ENCODE measurements at regions not wholly inside any gene's neighbourhood (a gene's known extent, or its start where the extent isn't known, plus 50 kb on each side); places are given as distances from the start of the nearest gene placed in this dataset.

DNA sequence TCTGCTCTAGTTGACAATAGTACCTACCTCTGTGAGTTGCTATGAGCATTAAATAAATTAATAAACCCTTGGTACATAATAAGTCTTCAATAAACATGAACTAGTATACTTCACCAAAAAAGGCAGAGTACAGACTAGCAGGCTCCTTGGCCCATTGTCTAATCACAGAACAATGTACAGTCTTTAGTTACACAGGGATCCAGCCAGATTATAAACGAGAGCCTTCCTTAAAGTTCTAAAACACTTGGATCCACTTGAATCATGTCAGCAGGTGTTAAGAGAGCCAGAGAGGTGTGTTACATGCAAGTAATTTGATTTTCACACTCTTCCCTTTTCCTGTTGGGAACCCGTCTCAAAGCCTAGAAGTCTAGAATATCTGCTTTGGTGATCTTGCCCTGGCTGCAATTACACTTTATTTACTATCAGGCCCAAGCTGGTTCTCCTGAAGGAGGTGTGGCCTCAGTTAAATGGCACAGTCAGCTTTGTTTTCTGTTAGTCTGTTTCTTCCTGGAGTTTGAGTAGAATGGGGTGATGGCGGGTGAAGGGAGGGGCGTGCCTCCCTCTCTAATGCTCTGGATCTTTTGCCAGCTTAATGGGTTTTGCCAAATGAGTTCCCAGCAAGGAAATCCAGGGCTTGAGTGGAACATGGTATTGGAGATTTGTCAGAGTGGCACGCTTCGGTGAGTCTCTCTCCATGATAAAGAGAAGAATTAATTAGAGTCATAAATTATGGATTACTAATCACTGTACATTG is 570.9 kb upstream of the CAMK1G start:
- TF ChIP-seq TCF7L2 (IDR thresholded peaks at IDR 0.05; ENCODE audit: low read depth, low read length): no peak
- no peak for TF ChIP-seq POLR2AphosphoS5 (IDR thresholded peaks at IDR 0.05; ENCODE audit: low read depth, low read length)
- TF ChIP-seq, protein P1, sequence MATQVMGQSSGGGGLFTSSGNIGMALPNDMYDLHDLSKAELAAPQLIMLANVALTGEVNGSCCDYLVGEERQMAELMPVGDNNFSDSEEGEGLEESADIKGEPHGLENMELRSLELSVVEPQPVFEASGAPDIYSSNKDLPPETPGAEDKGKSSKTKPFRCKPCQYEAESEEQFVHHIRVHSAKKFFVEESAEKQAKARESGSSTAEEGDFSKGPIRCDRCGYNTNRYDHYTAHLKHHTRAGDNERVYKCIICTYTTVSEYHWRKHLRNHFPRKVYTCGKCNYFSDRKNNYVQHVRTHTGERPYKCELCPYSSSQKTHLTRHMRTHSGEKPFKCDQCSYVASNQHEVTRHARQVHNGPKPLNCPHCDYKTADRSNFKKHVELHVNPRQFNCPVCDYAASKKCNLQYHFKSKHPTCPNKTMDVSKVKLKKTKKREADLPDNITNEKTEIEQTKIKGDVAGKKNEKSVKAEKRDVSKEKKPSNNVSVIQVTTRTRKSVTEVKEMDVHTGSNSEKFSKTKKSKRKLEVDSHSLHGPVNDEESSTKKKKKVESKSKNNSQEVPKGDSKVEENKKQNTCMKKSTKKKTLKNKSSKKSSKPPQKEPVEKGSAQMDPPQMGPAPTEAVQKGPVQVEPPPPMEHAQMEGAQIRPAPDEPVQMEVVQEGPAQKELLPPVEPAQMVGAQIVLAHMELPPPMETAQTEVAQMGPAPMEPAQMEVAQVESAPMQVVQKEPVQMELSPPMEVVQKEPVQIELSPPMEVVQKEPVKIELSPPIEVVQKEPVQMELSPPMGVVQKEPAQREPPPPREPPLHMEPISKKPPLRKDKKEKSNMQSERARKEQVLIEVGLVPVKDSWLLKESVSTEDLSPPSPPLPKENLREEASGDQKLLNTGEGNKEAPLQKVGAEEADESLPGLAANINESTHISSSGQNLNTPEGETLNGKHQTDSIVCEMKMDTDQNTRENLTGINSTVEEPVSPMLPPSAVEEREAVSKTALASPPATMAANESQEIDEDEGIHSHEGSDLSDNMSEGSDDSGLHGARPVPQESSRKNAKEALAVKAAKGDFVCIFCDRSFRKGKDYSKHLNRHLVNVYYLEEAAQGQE (IDR thresholded peaks at IDR 0.05; ENCODE audit: insufficient read depth in 1 of 2, low read depth in 2 of 2, low read length in 1 of 2): no peak
- TF ChIP-seq SIN3A (IDR thresholded peaks at IDR 0.05; ENCODE audit: borderline replicate concordance, insufficient read depth, low read depth, low read length): no peak
- no peak for TF ChIP-seq CTCF (IDR thresholded peaks at IDR 0.05)
- in situ Hi-C loops (cut with HindIII; ENCODE audit: low pct_unique_long_range_greater_than_20kb, low sequenced_read_pairs): no loop called here
- no peaks in the 10 kb centered on the region for H3K4me1 ChIP-seq (ENCODE audit: control insufficient read depth, insufficient read depth, low read length)
- DNase-seq (ENCODE audit: low read depth, low spot score) (no peak), ATAC-seq (no peak)
- intact Hi-C loops (cut with micrococcal nuclease; ENCODE audit: unreplicated experiment): no loop called here
- H3K36me3 ChIP-seq (ENCODE audit: control insufficient read depth, insufficient read depth, low read length): no peaks in the 10 kb centered on the region
- no peaks in the 10 kb centered on the region for H3K9me3 ChIP-seq (ENCODE audit: control insufficient read depth, insufficient read depth, low read depth, low read length)
- no peaks in the 10 kb centered on the region for H3K27me3 ChIP-seq (ENCODE audit: control insufficient read depth, insufficient read depth, low read length)
- no TSS peak for BruUV-seq (replicated peaks)
- ChIA-PET POLR2A (no interaction called here), CTCF (no interaction called here)
- H3K27ac ChIP-seq (ENCODE audit: low read length): no peak overlapping the region
- no peak overlapping the region for H3K4me3 ChIP-seq (ENCODE audit: low read depth in 2 of 2, low read length in 2 of 2)

- no peak for ATAC-seq
- Histone ChIP-seq H3K9me3 (ENCODE audit: control insufficient read depth, insufficient read depth, low read depth, low read length) (no peaks in the 10 kb centered on the region), H3K36me3 (ENCODE audit: control insufficient read depth, insufficient read depth, low read length) (no peaks in the 10 kb centered on the region), H3K4me3 (ENCODE audit: low read depth in 2 of 2, low read length in 2 of 2) (no peak overlapping the region), H3K27ac (ENCODE audit: low read length) (no peak overlapping the region), H3K4me1 (ENCODE audit: control insufficient read depth, insufficient read depth, low read length) (no peaks in the 10 kb centered on the region), H3K27me3 (ENCODE audit: control insufficient read depth, insufficient read depth, low read length) (no peaks in the 10 kb centered on the region)
- BruUV-seq (replicated peaks): no TSS peak
- TF ChIP-seq SIN3A (IDR thresholded peaks at IDR 0.05; ENCODE audit: borderline replicate concordance, insufficient read depth, low read depth, low read length): no peak
- TF ChIP-seq, protein P1 (IDR thresholded peaks at IDR 0.05; ENCODE audit: insufficient read depth in 1 of 2, low read depth in 2 of 2, low read length in 1 of 2): no peak
- TF ChIP-seq POLR2AphosphoS5 (IDR thresholded peaks at IDR 0.05; ENCODE audit: low read depth, low read length): no peak
- TF ChIP-seq TCF7L2 (IDR thresholded peaks at IDR 0.05; ENCODE audit: low read depth, low read length): no peak
- TF ChIP-seq CTCF (IDR thresholded peaks at IDR 0.05): no peak
- intact Hi-C loops (cut with micrococcal nuclease; ENCODE audit: unreplicated experiment) (no loop called here), in situ Hi-C loops (cut with HindIII; ENCODE audit: low pct_unique_long_range_greater_than_20kb, low sequenced_read_pairs) (no loop called here)
- ChIA-PET POLR2A (no interaction called here), CTCF (no interaction called here)
- no peak for DNase-seq (ENCODE audit: low read depth, low spot score)
Observed at GRCh38 chr1:209015092-209015491, 568.4 kb upstream of the CAMK1G start.
